ENCODE measurements at regions not wholly inside any gene's neighbourhood (a gene's known extent, or its start where the extent isn't known, plus 50 kb on each side); places are given as distances from the start of the nearest gene placed in this dataset.

DNA sequence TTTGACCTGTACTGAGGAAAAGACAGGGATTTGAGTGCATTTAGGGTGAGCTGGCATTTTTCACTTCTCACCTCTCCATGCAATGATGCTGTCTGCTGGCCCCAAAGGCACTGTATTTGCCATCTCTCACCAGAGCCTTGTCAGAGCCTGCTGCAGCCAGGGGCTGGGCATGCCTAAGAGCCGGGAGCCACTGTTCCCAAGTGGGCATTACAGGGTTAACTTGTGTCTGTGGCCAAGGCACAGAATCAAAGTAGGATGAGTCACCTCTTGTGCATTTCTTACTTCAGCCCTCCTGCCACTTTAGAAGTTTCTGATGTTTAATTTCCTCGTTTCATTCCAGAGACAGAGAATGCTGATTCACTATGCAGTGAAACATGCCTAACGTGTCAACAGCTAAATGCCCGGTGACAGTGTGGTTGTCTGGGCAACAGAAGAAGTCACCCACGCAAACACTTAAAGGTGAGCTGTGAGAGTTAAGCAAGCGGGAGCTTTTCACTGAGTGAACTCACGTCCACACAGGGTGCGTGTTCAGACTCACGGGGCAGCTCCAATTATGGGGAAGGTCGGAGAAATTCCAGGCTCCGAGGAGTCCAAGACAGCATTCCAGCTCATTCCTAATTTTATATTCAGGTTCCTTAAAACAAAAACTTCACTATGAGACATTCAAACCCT lies 57.1 kb upstream of the IGFBP3 start:
- peaks cover 7 to 11% of the 10 kb centered on the region in 2 donors for H3K4me1 ChIP-seq
- H3K27me3 ChIP-seq = no peaks in the 10 kb centered on the region
- no peaks in the 10 kb centered on the region for H3K9me3 ChIP-seq
- DNase-seq = peak; percentile 39 to 55
- no peak overlapping the region for H3K4me3 ChIP-seq
- TF ChIP-seq, protein P1, sequence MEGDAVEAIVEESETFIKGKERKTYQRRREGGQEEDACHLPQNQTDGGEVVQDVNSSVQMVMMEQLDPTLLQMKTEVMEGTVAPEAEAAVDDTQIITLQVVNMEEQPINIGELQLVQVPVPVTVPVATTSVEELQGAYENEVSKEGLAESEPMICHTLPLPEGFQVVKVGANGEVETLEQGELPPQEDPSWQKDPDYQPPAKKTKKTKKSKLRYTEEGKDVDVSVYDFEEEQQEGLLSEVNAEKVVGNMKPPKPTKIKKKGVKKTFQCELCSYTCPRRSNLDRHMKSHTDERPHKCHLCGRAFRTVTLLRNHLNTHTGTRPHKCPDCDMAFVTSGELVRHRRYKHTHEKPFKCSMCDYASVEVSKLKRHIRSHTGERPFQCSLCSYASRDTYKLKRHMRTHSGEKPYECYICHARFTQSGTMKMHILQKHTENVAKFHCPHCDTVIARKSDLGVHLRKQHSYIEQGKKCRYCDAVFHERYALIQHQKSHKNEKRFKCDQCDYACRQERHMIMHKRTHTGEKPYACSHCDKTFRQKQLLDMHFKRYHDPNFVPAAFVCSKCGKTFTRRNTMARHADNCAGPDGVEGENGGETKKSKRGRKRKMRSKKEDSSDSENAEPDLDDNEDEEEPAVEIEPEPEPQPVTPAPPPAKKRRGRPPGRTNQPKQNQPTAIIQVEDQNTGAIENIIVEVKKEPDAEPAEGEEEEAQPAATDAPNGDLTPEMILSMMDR (IDR thresholded peaks at IDR 0.05) = no peak
- no peak for TF ChIP-seq POLR2A (IDR thresholded peaks at IDR 0.05)
- H3K27ac ChIP-seq = peak overlapping the region; percentile 59 to 65
- no peaks in the 10 kb centered on the region for H3K36me3 ChIP-seq
- intact Hi-C loops (cut with DNase I; ENCODE audit: low total_unique reads) = no loop called here

DNA sequence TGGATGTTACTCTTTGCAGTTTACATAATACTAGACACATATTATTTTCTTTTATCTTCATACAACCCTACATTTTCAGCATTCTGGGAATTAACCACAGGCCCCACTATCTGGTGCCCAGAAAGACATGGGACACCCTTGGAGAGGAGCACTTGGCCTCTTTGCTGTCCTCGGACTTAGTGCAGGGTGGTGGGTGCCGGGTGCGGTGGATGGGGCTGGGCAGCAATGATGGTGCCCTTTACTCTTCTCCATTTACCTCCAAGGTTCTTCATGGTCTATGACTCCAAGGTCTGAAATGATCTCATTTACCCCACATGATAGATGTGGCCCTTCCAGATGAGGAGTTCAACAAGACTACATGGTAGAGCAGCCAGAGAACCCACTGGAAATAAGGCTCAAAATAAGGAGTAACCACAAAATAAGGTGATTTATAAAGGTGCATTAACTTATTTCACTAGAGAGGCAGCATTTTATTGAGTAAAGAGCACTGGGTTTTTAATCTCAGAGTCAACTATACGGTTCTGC lies 56.2 kb upstream of the IGFBP3 start:
- intact Hi-C loops (cut with DNase I; ENCODE audit: low total_unique reads) = no loop called here
- no peak for DNase-seq
- no peaks in the 10 kb centered on the region for H3K9me3 ChIP-seq

DNA sequence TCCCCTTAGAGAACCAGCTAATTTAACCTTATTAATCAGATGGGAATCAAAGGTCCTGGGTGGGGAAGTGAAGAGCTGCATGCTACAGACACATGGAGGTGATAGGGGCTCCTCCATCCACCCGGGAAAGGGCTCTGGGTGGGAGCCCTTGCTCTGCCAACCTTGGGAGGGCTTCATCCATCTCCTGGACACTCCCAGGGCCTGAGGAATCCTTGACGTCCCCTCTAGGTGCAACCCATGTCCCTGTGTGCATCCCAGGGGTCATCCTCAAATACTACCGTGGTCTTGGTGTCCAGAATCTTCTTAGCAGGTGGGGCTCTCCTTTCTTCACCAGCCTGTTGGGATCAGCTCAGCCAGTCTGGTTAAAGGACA lies 55.4 kb upstream of the IGFBP3 start:
- H3K4me3 ChIP-seq = no peak overlapping the region
- TF ChIP-seq, protein P1 (IDR thresholded peaks at IDR 0.05) = no peak
- no peak for TF ChIP-seq POLR2A (IDR thresholded peaks at IDR 0.05)
- H3K27ac ChIP-seq = no peak overlapping the region
- no peaks in the 10 kb centered on the region for H3K36me3 ChIP-seq
- H3K4me1 ChIP-seq = peaks cover 7 to 11% of the 10 kb centered on the region in 2 donors
- DNase-seq = no peak
- H3K9me3 ChIP-seq = no peaks in the 10 kb centered on the region
- intact Hi-C loops (cut with DNase I; ENCODE audit: low total_unique reads) = no loop called here
- no peaks in the 10 kb centered on the region for H3K27me3 ChIP-seq

More for the DNA sequence above, 56.2 kb upstream of the IGFBP3 start:
- Histone ChIP-seq H3K36me3 (no peaks in the 10 kb centered on the region), H3K4me3 (no peak overlapping the region), H3K4me1 (peaks cover 7 to 11% of the 10 kb centered on the region in 2 donors), H3K27ac (peak overlapping the region; percentile 59 to 65), H3K27me3 (no peaks in the 10 kb centered on the region)
- TF ChIP-seq, protein P1 (IDR thresholded peaks at IDR 0.05) = no peak

DNA sequence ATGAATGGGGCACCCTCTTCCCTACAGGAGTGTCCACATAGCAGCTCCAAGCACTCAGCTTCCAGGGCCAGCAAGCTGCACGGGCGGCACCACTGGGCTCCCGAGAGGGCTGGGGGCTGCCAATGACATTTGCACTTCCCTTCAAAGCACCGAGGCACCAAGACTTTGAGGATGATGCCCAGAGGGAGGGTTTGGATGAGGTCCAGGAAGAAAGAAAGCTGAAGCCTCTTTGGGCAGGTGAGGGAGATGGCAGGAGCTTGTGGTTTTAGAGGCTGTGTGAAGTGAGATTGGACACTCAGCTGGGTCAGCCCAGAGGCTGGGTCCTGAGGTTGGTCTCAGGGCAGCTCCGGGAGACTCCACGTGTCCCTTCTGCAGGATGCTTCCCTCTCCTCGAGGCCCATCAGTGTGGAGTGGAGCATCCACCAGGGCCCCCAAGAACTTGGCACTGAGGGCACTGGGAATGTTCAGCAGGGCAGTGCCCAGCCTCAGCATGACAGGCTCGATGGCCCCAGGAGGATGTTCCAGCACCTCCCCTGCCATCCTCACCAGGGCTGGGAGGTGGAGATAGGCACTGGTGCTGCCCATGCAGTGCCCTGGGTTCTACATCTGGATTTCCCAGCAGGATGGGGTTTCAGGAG lies 54.9 kb upstream of the IGFBP3 start:
- Histone ChIP-seq H3K27me3 (no peaks in the 10 kb centered on the region), H3K4me3 (no peak overlapping the region), H3K9me3 (no peaks in the 10 kb centered on the region), H3K4me1 (peaks cover 7 to 11% of the 10 kb centered on the region in 2 donors), H3K27ac (no peak overlapping the region), H3K36me3 (no peaks in the 10 kb centered on the region)
- DNase-seq = no peak
- intact Hi-C loops (cut with DNase I; ENCODE audit: low total_unique reads) = no loop called here
- TF ChIP-seq, protein P1 (IDR thresholded peaks at IDR 0.05) = no peak
- TF ChIP-seq POLR2A (IDR thresholded peaks at IDR 0.05) = no peak

DNA sequence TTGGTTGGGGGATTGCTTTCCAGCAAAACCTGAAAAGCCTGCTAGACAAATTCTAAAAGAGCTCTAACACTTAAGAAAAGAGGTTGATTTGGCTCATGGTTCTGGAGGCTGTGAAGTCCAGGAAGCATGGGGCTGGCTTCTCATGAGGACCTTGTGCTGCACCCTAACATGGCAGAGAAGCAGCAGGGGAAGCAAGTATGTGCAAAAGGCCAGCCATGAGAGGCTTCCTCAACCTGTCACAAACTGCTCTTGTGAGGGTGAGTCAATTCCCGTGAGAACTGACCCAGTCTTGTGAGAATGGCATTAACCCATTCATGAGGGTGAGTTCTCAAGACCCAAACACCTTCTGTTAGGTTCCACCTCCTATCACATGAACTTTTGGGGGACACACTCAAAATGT lies 54.3 kb upstream of the IGFBP3 start:
- intact Hi-C loops (cut with DNase I; ENCODE audit: low total_unique reads) = no loop called here
- Histone ChIP-seq H3K27me3 (no peaks in the 10 kb centered on the region), H3K4me3 (no peak overlapping the region), H3K4me1 (peaks cover 7 to 11% of the 10 kb centered on the region in 2 donors), H3K27ac (no peak overlapping the region), H3K36me3 (no peaks in the 10 kb centered on the region), H3K9me3 (no peaks in the 10 kb centered on the region)
- no peak for DNase-seq
- TF ChIP-seq, protein P1 (IDR thresholded peaks at IDR 0.05) = no peak
- TF ChIP-seq POLR2A (IDR thresholded peaks at IDR 0.05) = no peak
